IPS-18a (cell line): ENCODE measurements at regions not wholly inside any gene's neighbourhood (a gene's known extent, or its start where the extent isn't known, plus 50 kb on each side); places are given as distances from the start of the nearest gene placed in this dataset.

Experiments
- H3K27ac ChIP-seq: one replicate; pipeline ENCODE4 v1.5.1; 2013; ENCODE audit warnings: low read length
- H3K27me3 ChIP-seq: one replicate; pipeline ENCODE4 v1.6.1; 2013; ENCODE audit warnings: mild to moderate bottlenecking, low read length; ENCODE audit not compliant: control insufficient read depth, insufficient read depth
- H3K36me3 ChIP-seq: one replicate; pipeline ENCODE4 v1.6.1; 2013; ENCODE audit warnings: low read depth, low read length; ENCODE audit not compliant: control insufficient read depth
- H3K4me1 ChIP-seq: one replicate; pipeline ENCODE4 v1.6.1; 2013; ENCODE audit warnings: low read depth, low read length; ENCODE audit not compliant: control insufficient read depth
- H3K4me3 ChIP-seq: one replicate; pipeline ENCODE4 v1.5.1; 2013; ENCODE audit warnings: low read length
- H3K9ac ChIP-seq: one replicate; pipeline ENCODE4 v1.6.1; 2013; ENCODE audit warnings: mild to moderate bottlenecking, low read length, moderate library complexity
- H3K9me3 ChIP-seq: one replicate; pipeline ENCODE4 v1.6.1; 2013; ENCODE audit warnings: low read depth, low read length; ENCODE audit not compliant: control insufficient read depth

DNA sequence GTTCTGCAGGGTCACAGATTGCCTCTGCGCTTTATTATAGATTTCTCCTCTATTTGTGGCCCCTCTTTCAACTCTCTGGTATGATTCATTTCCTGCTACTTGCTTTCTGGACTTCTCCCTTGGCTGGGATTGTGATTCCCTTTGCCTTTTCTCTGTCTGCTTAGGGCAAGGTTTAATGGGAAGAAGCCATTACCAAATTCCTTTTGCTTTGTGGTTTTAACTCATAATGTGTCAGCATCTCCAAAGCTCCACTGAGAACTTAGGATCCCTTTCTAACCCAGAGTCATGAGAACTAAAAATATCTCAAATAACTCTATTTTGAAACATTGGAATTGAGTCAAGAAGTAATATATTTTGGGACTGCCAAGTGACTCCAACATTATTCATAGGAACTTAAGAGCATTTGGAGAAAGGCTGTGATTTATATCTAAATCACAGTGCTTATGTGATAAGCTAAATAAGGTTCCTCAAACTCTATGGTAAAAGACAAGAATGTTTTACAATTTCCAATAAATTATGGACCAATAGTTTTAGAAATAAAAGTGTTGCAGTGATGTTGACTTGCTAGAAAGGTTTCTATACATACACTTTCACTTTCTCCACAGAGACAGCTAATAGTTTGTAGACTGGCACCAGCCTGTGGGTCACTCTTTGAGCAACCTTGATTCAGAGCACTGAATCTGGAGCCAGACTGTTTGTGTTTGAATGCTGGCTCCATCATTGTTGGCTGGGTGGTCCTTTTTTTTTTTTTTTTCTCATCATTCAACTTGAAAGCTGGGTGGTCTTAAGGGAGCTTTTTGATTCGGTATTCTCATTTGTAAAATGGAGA is 93.9 kb downstream of the DACT1 start:
- Histone ChIP-seq H3K9me3 (no peaks in the 10 kb centered on the region), H3K36me3 (no peaks in the 10 kb centered on the region), H3K4me1 (no peaks in the 10 kb centered on the region), H3K27ac (no peak overlapping the region), H3K27me3 (no peaks in the 10 kb centered on the region), H3K4me3 (no peak overlapping the region), H3K9ac (no peak overlapping the region)

GRCh38 chr14:58732387-58732786 is 94.6 kb downstream of the DACT1 start:
- Histone ChIP-seq H3K27me3 (no peaks in the 10 kb centered on the region), H3K27ac (no peak overlapping the region), H3K36me3 (no peaks in the 10 kb centered on the region), H3K4me1 (no peaks in the 10 kb centered on the region), H3K9ac (no peak overlapping the region), H3K9me3 (no peaks in the 10 kb centered on the region), H3K4me3 (no peak overlapping the region)

- H3K27ac ChIP-seq: no peak overlapping the region
- H3K27me3 ChIP-seq: no peaks in the 10 kb centered on the region
- no peak overlapping the region for H3K9ac ChIP-seq
- no peaks in the 10 kb centered on the region for H3K9me3 ChIP-seq
- no peaks in the 10 kb centered on the region for H3K36me3 ChIP-seq
- no peaks in the 10 kb centered on the region for H3K4me1 ChIP-seq
- no peak overlapping the region for H3K4me3 ChIP-seq
These were observed 95.9 kb downstream of the DACT1 start for GRCh38 chr14:58733451-58734208.

DNA sequence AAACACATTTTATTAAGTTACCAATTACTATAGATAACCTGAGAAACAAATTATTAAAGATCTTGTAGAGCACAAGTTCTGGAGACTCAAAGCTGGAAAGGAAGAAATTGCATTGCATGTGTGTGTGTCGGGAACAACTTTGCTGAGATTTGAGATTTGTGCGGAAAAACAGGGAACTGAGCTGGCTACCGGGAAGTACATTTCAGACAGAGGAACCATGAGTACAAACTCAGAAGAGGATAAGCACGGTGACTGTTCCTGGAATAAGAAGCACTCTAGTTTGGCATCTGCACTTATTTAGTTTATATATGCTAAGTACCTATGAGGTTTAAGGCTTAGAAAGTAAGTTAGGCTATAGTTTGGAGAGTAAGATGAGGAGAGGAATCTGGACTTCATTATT is 97.8 kb downstream of the DACT1 start:
- Histone ChIP-seq H3K27ac (no peak overlapping the region), H3K27me3 (no peaks in the 10 kb centered on the region), H3K9ac (no peak overlapping the region), H3K9me3 (no peaks in the 10 kb centered on the region), H3K4me1 (no peaks in the 10 kb centered on the region), H3K4me3 (no peak overlapping the region), H3K36me3 (no peaks in the 10 kb centered on the region)

GRCh38 chr14:58736606-58737005 is 98.8 kb downstream of the DACT1 start:
- H3K27me3 ChIP-seq: no peaks in the 10 kb centered on the region
- no peak overlapping the region for H3K9ac ChIP-seq
- no peaks in the 10 kb centered on the region for H3K9me3 ChIP-seq
- no peaks in the 10 kb centered on the region for H3K36me3 ChIP-seq
- H3K27ac ChIP-seq: no peak overlapping the region
- H3K4me3 ChIP-seq: no peak overlapping the region
- no peaks in the 10 kb centered on the region for H3K4me1 ChIP-seq

DNA sequence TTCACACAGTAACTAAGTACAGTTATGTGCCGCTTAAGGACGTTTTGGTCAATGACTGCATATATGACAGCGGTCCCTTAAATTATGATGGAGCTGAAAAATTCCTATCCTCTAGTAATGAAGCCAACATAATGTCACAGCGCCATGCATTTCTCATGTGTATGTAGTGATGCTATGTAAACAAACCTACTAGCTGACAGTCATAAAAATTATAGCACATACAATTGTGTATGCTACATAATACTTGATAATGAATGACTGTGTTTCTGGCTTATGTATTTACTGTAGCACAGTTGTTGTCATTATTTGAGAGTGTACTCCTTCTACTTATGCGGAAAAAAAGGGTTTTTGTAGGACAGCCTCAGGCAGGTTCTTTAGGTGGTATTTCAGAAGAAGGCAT is 99.7 kb downstream of the DACT1 start:
- H3K4me3 ChIP-seq: no peak overlapping the region
- no peaks in the 10 kb centered on the region for H3K9me3 ChIP-seq
- H3K36me3 ChIP-seq: no peaks in the 10 kb centered on the region
- no peak overlapping the region for H3K27ac ChIP-seq
- H3K27me3 ChIP-seq: no peaks in the 10 kb centered on the region
- no peaks in the 10 kb centered on the region for H3K4me1 ChIP-seq
- no peak overlapping the region for H3K9ac ChIP-seq

- Histone ChIP-seq H3K36me3 (no peaks in the 10 kb centered on the region), H3K9ac (no peak overlapping the region), H3K27me3 (no peaks in the 10 kb centered on the region), H3K4me3 (no peak overlapping the region), H3K9me3 (no peaks in the 10 kb centered on the region), H3K4me1 (no peaks in the 10 kb centered on the region), H3K27ac (no peak overlapping the region)
These were observed 100.6 kb downstream of the DACT1 start for GRCh38 chr14:58738189-58738836.

- H3K36me3 ChIP-seq: no peaks in the 10 kb centered on the region
- no peaks in the 10 kb centered on the region for H3K9me3 ChIP-seq
- H3K4me1 ChIP-seq: no peaks in the 10 kb centered on the region
- H3K4me3 ChIP-seq: no peak overlapping the region
- H3K9ac ChIP-seq: no peak overlapping the region
- no peaks in the 10 kb centered on the region for H3K27me3 ChIP-seq
- H3K27ac ChIP-seq: no peak overlapping the region
These were observed 101.1 kb downstream of the DACT1 start for GRCh38 chr14:58738876-58739275.

- no peaks in the 10 kb centered on the region for H3K4me1 ChIP-seq
- H3K27me3 ChIP-seq: no peaks in the 10 kb centered on the region
- H3K4me3 ChIP-seq: no peak overlapping the region
- no peak overlapping the region for H3K27ac ChIP-seq
- H3K36me3 ChIP-seq: no peaks in the 10 kb centered on the region
- no peaks in the 10 kb centered on the region for H3K9me3 ChIP-seq
- H3K9ac ChIP-seq: no peak overlapping the region
These were observed 101.9 kb downstream of the DACT1 start for GRCh38 chr14:58739674-58740073.

- no peaks in the 10 kb centered on the region for H3K27me3 ChIP-seq
- no peak overlapping the region for H3K9ac ChIP-seq
- H3K4me1 ChIP-seq: no peaks in the 10 kb centered on the region
- H3K9me3 ChIP-seq: no peaks in the 10 kb centered on the region
- H3K36me3 ChIP-seq: no peaks in the 10 kb centered on the region
- no peak overlapping the region for H3K27ac ChIP-seq
- no peak overlapping the region for H3K4me3 ChIP-seq
These were observed 102.7 kb downstream of the DACT1 start for GRCh38 chr14:58740379-58740935.

DNA sequence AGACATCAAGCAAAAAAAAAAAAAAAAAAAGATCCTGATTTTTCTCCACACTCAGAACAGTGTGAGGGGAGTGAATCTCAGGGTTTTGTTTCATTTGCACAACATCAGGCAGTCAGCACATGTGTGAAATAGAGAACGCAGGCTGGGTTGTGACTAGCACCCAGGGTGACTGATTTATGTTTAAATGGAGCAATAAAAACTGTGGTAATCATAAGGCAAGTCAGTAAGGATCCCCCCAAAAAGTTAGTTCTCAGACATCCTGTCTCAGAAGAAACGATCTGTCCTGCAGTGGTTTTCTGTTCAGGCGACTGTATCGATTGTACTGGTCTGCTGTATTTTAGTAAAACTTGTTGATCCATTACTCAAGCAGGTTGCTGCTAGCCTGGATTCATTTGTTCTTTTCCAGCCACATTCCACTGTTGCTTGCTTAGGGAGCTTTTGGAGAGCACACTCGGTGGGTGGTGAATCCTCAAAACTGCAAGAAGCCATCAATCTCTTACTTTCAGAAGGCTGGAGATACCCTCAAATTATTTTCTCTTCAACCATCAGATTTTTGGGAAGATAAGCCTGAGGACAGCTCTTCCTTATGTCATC is 107.1 kb downstream of the DACT1 start:
- Histone ChIP-seq H3K4me3 (no peak overlapping the region), H3K27ac (no peak overlapping the region), H3K4me1 (no peaks in the 10 kb centered on the region), H3K27me3 (no peaks in the 10 kb centered on the region), H3K9me3 (no peaks in the 10 kb centered on the region), H3K36me3 (no peaks in the 10 kb centered on the region), H3K9ac (no peak overlapping the region)
